Uterus (tissue), 2 donors: ENCODE measurements at regions not wholly inside any gene's neighbourhood (a gene's known extent, or its start where the extent isn't known, plus 50 kb on each side); places are given as distances from the start of the nearest gene placed in this dataset.

Source experiments
- CTCF ChIP-seq, 4 experiments: fragments of 200-600 bp in 2 of 4; fragments of 450-650 bp in 2 of 4; sonication (generic) in 2 of 4; IDR thresholded peaks; one replicate each; pipeline ENCODE4 v1.5.1; 2016 to 2019; ENCODE audit warnings: antibody characterized with exemption in 4 of 4, mild to moderate bottlenecking in 2 of 4, moderate library complexity in 1 of 4
- POLR2A ChIP-seq, 2 donors: fragments of 450-650 bp; IDR thresholded peaks; one replicate each; pipeline ENCODE4 v1.6.1; 2016; ENCODE audit warnings: antibody characterized with exemption in 2 of 2, mild to moderate bottlenecking in 1 of 2, moderate library complexity in 1 of 2

GRCh38 chr9:1918622-1919021 lies 96.5 kb upstream of the SMARCA2 start:
- TF ChIP-seq CTCF (IDR thresholded peaks at IDR 0.05) (no peak), POLR2A (IDR thresholded peaks at IDR 0.05) (no peak)
